OCI-LY3 (cell line): ENCODE measurements at regions not wholly inside any gene's neighbourhood (a gene's known extent, or its start where the extent isn't known, plus 50 kb on each side); places are given as distances from the start of the nearest gene placed in this dataset.

Experiments used
- H2AFZ ChIP-seq: fragments of 200-600, 300-600 bp; shearing (Covaris generic); 2 replicates; pipeline ENCODE4 v1.6.0; 2014; ENCODE audit warnings: antibody characterized with exemption, low read depth, low read length
- H3K27ac ChIP-seq: fragments of 200-600, 300-600 bp; sonication (generic); 2 replicates; pipeline ENCODE4 v1.5.1; 2014; ENCODE audit warnings: mild to moderate bottlenecking, low read length, moderate library complexity, mixed read lengths
- H3K27me3 ChIP-seq: fragments of 200-600, 300-600 bp; sonication (generic); 2 replicates; pipeline ENCODE4 v1.6.1; 2014; ENCODE audit warnings: low read depth, low read length, mixed read lengths
- H3K36me3 ChIP-seq: fragments of 200-600, 300-600 bp; sonication (generic); replicated peaks from 2 replicates; pipeline ENCODE3; 2014; ENCODE audit warnings: low read depth, low read length, mixed read lengths
- H3K4me1 ChIP-seq: fragments of 300-600, 200-600 bp; sonication (generic); 2 replicates; pipeline ENCODE4 v1.6.1; 2014; ENCODE audit warnings: low read length, mixed read lengths
- H3K4me2 ChIP-seq: fragments of 200-600, 300-600 bp; sonication (generic); 2 replicates; pipeline ENCODE4 v1.6.1; 2014; ENCODE audit warnings: low read length, mixed read lengths
- H3K4me3 ChIP-seq: fragments of 300-600, 200-600 bp; sonication (generic); 2 replicates; pipeline ENCODE4 v1.5.1; 2014; ENCODE audit warnings: antibody characterized with exemption, mild to moderate bottlenecking, low read length, moderate library complexity
- H3K79me2 ChIP-seq: fragments of 300-600, 200-600 bp; shearing (Covaris generic); 2 replicates; pipeline ENCODE4 v1.6.1; 2014; ENCODE audit warnings: mild to moderate bottlenecking, low read length, mixed read lengths
- H3K9ac ChIP-seq: fragments of 300-600, 200-600 bp; shearing (Covaris generic); 2 replicates; pipeline ENCODE4 v1.6.0; 2014; ENCODE audit warnings: mild to moderate bottlenecking, low read length, moderate library complexity
- H3K9me3 ChIP-seq: fragments of 200-600, 300-600 bp; shearing (Covaris generic); 2 replicates; pipeline ENCODE4 v1.6.1; 2014; ENCODE audit warnings: low read length, mixed read lengths; ENCODE audit not compliant: insufficient read depth
- H4K20me1 ChIP-seq: fragments of 200-600, 300-600 bp; sonication (generic); 2 replicates; pipeline ENCODE4 v1.6.1; 2016; ENCODE audit warnings: low read length, mixed read lengths; ENCODE audit not compliant: insufficient read depth
- EZH2phosphoT487 ChIP-seq: fragments of 200-600 bp; shearing (Covaris generic); IDR thresholded peaks from 2 replicates; pipeline ENCODE4 v1.6.1; 2018; ENCODE audit warnings: antibody characterized with exemption, mixed run types, low read depth
- TF ChIP-seq, protein P1 (sequence below): fragments of 200-600, 300-600 bp; sonication (generic); IDR thresholded peaks from 2 replicates; pipeline ENCODE4 v1.5.1; 2014; ENCODE audit warnings: antibody characterized with exemption, low read length, low read depth

DNA sequence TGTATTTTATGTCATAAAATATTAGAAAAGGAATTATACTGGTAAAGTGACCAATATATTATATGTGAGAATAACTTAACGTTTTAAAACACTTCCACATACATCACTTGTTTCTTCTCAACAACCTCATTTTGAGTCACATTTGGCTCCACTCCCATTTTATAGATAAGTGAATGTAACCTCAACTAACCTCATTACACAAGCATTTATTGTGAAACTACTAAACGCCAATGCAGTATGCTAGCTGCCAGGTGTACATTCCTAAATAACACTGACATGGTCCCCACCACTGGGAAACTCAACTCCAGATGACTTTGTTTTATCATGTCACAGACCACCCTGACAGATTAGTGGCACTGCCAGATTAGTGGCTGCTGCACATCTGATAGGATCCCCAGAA is 249.7 kb upstream of the CNTN4 start:
- Histone ChIP-seq H3K4me1 (no peaks in the 10 kb centered on the region), H3K4me3 (no peak overlapping the region), H3K27ac (no peak overlapping the region), H3K36me3 (no peaks in the 10 kb centered on the region), H3K27me3 (no peaks in the 10 kb centered on the region), H3K9me3 (no peaks in the 10 kb centered on the region), H2AFZ (no peak overlapping the region), H3K9ac (no peak overlapping the region), H4K20me1 (no peaks in the 10 kb centered on the region), H3K79me2 (no peaks in the 10 kb centered on the region), H3K4me2 (no peak overlapping the region)
- TF ChIP-seq EZH2phosphoT487: no peak
- TF ChIP-seq, protein P1, sequence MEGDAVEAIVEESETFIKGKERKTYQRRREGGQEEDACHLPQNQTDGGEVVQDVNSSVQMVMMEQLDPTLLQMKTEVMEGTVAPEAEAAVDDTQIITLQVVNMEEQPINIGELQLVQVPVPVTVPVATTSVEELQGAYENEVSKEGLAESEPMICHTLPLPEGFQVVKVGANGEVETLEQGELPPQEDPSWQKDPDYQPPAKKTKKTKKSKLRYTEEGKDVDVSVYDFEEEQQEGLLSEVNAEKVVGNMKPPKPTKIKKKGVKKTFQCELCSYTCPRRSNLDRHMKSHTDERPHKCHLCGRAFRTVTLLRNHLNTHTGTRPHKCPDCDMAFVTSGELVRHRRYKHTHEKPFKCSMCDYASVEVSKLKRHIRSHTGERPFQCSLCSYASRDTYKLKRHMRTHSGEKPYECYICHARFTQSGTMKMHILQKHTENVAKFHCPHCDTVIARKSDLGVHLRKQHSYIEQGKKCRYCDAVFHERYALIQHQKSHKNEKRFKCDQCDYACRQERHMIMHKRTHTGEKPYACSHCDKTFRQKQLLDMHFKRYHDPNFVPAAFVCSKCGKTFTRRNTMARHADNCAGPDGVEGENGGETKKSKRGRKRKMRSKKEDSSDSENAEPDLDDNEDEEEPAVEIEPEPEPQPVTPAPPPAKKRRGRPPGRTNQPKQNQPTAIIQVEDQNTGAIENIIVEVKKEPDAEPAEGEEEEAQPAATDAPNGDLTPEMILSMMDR: no peak

DNA sequence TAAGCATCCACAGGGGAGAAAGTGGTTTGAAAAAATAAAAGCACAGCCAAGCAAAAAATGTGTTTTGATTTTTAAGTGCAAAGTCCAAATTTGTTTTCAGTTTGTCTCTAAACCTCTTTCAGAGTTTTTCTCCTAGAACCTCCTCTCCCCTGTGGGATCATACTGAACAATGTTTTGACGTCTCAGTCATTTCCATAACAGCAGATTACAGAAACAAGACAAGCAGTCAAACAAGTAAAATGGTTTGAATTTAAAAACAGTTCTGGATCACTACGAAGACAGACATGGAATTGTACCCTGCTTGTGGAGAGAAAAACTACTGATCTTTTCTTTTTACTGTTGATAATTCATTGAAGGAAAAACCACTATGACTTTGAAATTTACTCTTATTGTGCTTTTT is 245.7 kb upstream of the CNTN4 start:
- H3K79me2 ChIP-seq: no peaks in the 10 kb centered on the region
- no peak overlapping the region for H3K4me3 ChIP-seq
- H2AFZ ChIP-seq: no peak overlapping the region
- H4K20me1 ChIP-seq: no peaks in the 10 kb centered on the region
- no peaks in the 10 kb centered on the region for H3K9me3 ChIP-seq
- no peaks in the 10 kb centered on the region for H3K27me3 ChIP-seq
- no peaks in the 10 kb centered on the region for H3K36me3 ChIP-seq
- H3K4me2 ChIP-seq: no peak overlapping the region
- no peak overlapping the region for H3K27ac ChIP-seq
- TF ChIP-seq EZH2phosphoT487: no peak
- TF ChIP-seq, protein P1: no peak
- H3K4me1 ChIP-seq: no peaks in the 10 kb centered on the region
- no peak overlapping the region for H3K9ac ChIP-seq

DNA sequence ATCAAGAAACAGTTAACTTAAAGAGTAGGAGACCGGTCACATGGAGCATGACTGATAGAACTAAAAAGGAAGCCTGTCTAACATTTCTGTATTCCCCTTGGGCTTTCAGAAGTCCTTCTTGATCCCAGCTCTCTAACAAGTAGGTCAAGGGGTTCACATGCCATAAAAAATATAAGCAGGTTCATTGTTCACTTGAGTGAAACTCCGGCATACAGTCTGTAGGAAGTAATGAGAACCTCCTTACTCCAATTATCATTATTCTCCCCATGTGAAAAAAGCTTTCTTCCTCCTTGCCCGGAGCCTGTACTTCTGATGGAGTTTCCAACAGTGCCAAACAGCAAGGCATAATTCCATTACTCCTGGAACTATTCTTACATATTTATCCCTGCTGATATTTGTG is 242.8 kb upstream of the CNTN4 start:
- Histone ChIP-seq H3K9ac (no peak overlapping the region), H3K4me3 (no peak overlapping the region), H3K27ac (no peak overlapping the region), H3K4me2 (no peak overlapping the region), H3K9me3 (no peaks in the 10 kb centered on the region), H3K27me3 (no peaks in the 10 kb centered on the region), H2AFZ (no peak overlapping the region), H3K36me3 (no peaks in the 10 kb centered on the region), H3K79me2 (no peaks in the 10 kb centered on the region), H3K4me1 (no peaks in the 10 kb centered on the region), H4K20me1 (no peaks in the 10 kb centered on the region)
- no peak for TF ChIP-seq EZH2phosphoT487
- TF ChIP-seq, protein P1: no peak

DNA sequence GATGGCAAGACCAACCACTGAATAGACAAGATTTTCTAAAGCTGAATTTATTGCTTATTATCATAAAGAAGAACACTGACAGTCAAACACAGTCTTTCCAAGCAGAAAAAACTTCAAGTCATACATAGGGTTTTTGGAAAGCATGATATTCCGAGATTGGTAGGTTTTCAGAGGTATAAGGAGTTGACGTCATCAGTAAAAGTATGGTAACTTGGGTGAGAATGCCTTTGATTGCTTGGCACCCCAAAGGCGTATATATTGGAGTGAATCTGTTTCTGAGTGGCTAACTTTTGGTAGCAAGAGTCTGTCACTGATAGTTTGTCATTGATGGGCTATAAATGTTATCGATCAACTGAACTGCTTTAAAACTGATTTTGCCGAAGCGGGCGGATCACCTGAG is 227.9 kb upstream of the CNTN4 start:
- Histone ChIP-seq H4K20me1 (no peaks in the 10 kb centered on the region), H3K27ac (no peak overlapping the region), H2AFZ (no peak overlapping the region), H3K9ac (no peak overlapping the region), H3K9me3 (no peaks in the 10 kb centered on the region), H3K36me3 (no peaks in the 10 kb centered on the region), H3K4me3 (no peak overlapping the region), H3K4me2 (no peak overlapping the region), H3K27me3 (no peaks in the 10 kb centered on the region), H3K79me2 (no peaks in the 10 kb centered on the region), H3K4me1 (peaks cover 5% of the 10 kb centered on the region; the same call in 1 of the 2 replicates)
- TF ChIP-seq, protein P1: no peak
- no peak for TF ChIP-seq EZH2phosphoT487
